GM18870 (cell line): ENCODE measurements at regions not wholly inside any gene's neighbourhood (a gene's known extent, or its start where the extent isn't known, plus 50 kb on each side); places are given as distances from the start of the nearest gene placed in this dataset.

Experiments
- ATAC-seq: cut with Tn5 transposase; IDR thresholded peaks from one replicate; pipeline ENCODE4 v1.9.1; 2021; ENCODE audit warnings: moderate library complexity; ENCODE audit not compliant: unreplicated experiment

GRCh38 chr7:35581605-35582210 is 113.2 kb downstream of the HERPUD2 start:
- ATAC-seq: no peak

DNA sequence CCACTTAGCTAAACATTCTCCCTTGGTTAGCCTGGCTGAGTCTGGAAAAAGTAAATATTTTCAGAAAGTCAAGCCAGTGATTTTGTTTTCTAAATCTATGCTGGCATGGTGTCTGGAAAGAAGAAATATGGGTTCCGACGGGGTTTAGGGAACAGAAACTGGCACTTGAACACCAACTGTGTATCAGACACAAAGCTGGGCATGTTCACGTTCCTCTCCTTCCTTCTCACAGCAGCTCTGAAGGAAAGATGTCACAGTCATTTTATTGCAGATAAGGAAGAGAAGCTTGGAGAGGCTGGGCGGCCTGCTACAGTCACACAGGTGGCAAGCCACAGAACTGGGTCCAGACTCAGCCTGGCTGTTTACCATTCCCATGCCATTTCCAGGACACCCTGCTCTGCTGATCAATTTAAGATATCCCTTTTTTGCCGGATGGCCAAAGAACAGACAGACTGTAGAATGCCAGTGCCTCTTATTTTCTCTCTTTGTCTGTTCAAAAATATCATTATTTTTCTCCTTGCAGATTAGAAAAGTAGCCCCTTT is 118.8 kb downstream of the HERPUD2 start:
- no peak for ATAC-seq

DNA sequence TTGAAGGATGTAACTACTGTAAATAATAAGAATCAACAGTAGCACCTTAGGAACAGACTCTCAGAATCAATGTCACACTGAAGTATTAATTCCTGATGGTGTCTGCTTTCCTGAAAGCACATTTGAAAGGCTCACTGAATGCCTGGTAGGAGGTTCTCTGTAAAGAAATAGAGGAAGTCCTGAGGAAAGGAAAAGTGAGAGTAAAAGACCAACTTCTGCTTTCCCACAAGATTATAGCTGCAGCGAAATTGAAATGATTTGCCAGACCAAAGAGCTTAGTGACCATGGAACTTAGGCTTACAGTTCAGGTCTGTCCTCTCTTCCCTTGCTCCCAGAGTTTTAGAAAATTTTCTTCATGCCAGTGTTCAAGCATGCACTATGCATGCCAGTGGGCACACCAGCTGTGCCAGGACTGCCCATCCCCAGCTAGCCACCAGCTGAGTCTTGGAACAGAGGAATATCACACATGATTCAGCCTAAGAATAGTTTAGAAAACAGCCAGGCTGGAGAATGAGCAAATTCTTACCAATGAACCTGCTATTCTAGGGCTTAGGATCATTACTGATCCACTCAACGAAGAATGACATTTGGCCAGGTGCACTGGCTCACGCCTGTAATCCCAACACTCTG is 123.2 kb downstream of the HERPUD2 start:
- no peak for ATAC-seq

- no peak for ATAC-seq
These were observed 124.0 kb downstream of the HERPUD2 start for GRCh38 chr7:35570937-35571336.

GRCh38 chr7:35565927-35566326 is 129.0 kb downstream of the HERPUD2 start:
- ATAC-seq: no peak

- ATAC-seq: no peak
These were observed 136.1 kb downstream of the HERPUD2 start for GRCh38 chr7:35558841-35559240.

GRCh38 chr7:35556515-35557471 is 138.1 kb downstream of the HERPUD2 start:
- no peak for ATAC-seq

DNA sequence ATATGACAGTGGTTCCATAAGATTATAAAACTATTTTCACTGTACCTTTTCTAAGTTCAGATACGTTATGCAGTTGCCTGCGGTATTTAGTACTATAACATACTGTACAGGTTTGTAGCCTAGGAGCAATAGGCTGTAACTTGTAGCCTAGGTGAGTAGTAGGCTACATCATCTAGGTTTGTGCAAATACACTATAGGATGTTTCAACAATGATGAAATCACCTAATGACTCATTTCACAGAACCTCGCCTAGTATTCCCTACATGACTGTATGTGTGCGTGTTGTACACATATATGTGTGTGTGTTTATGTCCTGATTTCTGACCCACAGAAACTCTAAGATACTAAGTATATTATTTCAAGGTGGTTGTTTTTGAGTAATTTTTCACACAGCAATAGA is 139.0 kb downstream of the HERPUD2 start:
- no peak for ATAC-seq

GRCh38 chr7:35555386-35555785 is 139.5 kb downstream of the HERPUD2 start:
- ATAC-seq: no peak

DNA sequence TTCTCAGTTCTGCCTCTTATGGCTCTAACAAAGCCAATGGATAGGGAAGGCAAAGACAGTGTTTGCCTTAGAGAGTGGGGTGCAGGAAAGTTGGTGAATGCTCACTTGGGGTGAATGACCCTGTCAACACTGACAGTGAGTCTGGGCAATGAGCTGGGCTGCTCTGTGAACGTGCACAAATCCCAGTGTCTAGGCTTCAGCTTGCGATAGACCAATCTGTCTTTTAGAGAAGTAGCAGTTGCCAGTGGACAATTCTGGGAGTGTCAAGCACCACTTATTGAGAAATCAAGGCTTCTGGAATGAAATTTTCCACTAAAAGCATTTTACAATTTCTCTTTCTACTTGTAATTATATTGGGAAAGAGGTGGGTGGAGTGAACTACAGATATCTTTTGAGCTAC is 141.4 kb downstream of the HERPUD2 start:
- ATAC-seq: no peak

- no peak for ATAC-seq
These were observed 142.2 kb downstream of the HERPUD2 start for GRCh38 chr7:35552691-35553090.

- ATAC-seq: no peak
These were observed 143.4 kb downstream of the HERPUD2 start for GRCh38 chr7:35551321-35552081.

DNA sequence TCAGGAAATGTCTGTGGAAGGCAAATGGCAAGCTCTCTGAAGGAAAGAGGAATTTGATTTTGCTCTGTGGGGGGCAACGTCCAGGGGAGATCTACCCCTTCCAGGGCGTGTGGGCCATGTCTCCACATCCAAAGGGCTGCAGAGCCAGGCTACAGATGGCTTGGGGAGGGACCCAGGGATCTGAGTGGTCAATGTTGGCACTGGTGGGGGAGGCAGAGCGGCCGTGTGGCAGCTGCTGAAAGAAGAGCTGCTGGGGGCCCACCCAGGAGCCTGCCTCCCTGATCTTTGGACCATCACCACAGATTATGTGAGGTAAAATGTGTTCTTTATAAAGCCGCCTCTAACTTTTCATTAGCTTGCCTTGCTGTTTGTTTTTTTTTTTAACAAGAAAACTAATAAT is 144.1 kb downstream of the HERPUD2 start:
- no peak for ATAC-seq

DNA sequence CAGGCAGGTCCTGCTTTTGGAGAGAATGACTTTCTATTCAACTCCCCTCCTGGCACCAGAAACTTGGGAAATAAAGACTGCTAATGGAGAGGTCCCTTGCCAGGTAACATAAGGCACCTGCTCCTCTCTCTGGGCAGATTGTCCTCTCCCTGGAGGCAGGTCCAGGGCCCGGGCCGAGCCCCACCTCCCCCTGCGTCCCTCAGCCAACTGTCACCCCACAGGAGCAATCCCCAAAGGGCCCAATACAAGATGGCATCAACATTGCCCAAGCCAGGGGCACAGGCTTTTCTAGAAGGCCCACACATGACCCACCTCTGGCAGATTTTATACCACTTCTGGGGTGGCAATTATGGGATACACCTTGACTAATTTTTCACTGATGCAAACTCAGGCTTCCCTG is 145.2 kb downstream of the HERPUD2 start:
- ATAC-seq: no peak

DNA sequence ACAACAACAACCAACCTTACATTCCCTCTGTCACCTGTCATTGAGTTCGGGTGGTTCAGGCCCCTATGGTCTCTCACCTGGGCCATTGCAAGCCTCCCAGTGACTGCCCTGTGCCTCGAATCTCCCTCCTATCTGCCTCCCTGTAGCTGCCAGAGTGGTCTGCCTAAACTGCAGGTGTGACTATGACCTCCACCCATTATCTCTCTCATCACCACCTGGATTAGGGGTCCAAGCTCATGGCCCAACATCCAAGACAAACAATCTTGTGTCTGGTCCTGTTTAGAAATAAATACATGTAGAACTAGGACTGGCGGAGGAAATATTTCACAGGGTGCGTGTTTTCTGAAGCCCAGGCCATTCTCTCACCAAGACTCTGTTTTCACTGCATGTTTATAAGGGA is 146.6 kb downstream of the HERPUD2 start:
- ATAC-seq: no peak

DNA sequence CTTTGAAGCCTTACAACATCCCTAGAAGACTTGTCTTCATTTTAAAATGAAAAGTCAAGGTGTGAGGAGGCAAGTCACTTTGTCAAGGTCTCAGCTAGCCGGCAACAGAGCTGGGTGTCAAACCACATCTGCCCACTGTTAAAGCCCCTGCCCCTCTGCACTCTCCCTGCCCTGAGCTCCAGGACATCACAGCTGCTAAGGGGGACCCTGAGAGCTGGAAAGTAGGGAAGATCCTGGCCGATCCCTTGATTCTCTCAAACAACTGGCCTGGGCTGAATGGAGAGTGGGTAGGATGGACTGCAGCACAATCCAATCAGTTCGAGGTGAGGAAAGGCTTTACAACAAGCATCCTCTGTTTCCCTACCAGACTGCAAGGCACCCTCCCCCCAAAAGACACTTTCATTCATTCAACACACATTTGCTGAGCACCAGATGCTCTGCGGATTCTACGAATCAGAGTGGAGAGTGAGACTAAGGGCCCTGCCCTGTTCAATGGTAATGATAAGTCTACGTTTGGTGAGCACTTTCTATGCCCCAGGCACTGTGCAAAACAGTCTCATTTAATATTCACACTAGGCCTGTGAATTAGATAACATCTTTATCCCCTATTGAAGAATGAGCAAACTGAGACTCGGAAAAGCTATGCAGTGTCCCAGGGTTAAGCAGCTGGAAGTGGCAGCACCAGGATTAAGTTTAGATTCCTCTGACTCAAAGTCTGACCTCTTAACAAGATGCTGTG is 148.1 kb downstream of the HERPUD2 start:
- no peak for ATAC-seq

DNA sequence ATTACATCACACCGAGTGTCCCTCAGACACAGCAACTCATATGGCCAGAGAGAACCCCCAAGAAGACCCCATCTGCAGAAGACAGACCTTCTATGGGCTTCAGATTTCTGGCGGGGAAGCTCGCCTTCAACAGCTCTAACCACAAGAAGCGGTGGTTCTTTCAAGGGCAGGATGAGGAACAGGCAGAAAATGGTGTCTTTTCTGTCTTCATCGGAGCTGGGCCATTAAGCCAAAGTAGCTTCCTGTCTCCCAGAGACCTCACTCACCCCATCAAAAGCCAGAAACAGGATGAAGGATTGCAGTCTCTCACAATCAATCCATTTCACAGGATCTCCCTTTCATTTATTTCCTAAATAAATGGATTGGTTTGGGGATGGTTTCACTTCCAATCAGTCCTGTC is 149.1 kb downstream of the HERPUD2 start:
- ATAC-seq: no peak

DNA sequence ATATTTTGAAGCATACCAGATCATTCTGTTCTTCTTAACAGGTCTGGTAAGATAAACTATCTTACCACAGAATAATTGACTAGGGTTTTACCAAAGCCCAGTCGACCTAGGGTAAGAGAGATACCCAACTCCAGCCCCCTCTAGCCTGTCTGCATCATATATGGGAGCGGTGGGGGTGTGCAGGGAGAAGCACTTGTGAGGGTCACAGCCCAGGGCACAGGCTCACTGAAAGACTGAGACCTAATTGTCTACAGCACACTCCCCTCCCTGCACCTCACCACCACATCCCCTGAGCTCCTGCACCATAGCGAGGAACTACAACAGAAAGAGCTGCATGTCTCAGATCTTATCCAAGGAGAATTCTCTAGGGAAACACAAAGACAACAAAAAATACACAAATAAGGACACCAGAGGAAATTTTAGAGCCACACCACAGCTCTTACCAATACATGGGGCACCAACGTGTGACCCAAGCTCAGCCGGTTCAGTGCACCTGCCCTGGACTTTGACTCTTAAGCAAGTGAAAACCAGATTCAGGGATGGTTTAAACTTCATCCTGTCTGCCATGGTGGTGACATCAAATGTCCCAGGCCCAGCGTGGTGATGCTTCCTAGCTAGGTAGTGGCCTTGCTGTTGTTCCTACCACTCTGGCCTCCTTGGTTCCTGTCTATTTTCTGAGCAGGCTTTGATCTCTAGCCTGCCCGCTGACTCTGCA is 150.8 kb downstream of the HERPUD2 start:
- ATAC-seq: no peak
